Ascending aorta (tissue), 2 donors: ENCODE measurements at regions not wholly inside any gene's neighbourhood (a gene's known extent, or its start where the extent isn't known, plus 50 kb on each side); places are given as distances from the start of the nearest gene placed in this dataset.

ENCODE experiments used
- DNase-seq, 2 donors: peaks; one replicate each; pipeline ENCODE4 v3.0.0-alpha.2; 2019; ENCODE audit warnings: low spot score in 2 of 2
- H3K27ac ChIP-seq, 2 donors: fragments of 200-600 bp; sonication (generic); one replicate each; pipeline ENCODE4 v1.5.1; 2016 to 2017; ENCODE audit warnings: mild to moderate bottlenecking in 1 of 2
- H3K27me3 ChIP-seq: fragments of 200-600 bp; sonication (generic); one replicate; pipeline ENCODE4 v1.5.1; 2017
- H3K36me3 ChIP-seq, 2 donors: fragments of 200-600 bp; sonication (generic); one replicate each; pipeline ENCODE4 v1.5.1; 2016
- H3K4me1 ChIP-seq, 2 donors: fragments of 200-600 bp; sonication (generic); one replicate each; pipeline ENCODE4 v1.5.1; 2016 to 2017; ENCODE audit warnings: mild to moderate bottlenecking in 1 of 2
- H3K4me3 ChIP-seq, 2 donors: fragments of 200-600 bp; sonication (generic); one replicate each; pipeline ENCODE4 v1.5.1; 2016 to 2017; ENCODE audit warnings: mild to moderate bottlenecking in 1 of 2
- H3K9me3 ChIP-seq, 2 donors: fragments of 200-600 bp; sonication (generic); one replicate each; pipeline ENCODE4 v1.5.1; 2016
- intact Hi-C: fragments of 100-400 bp; cut with DNase I; formaldehyde crosslinking; loops from one replicate; pipeline ENCODE4 v1.15.1; 2023
- TF ChIP-seq, protein P1 (sequence below), 3 experiments: fragments of 200-600 bp in 2 of 3; fragments of 450-650 bp in 1 of 3; sonication (generic) in 2 of 3; IDR thresholded peaks; one replicate each; pipeline ENCODE4 v1.5.1; 2016 to 2019; ENCODE audit warnings: antibody characterized with exemption in 3 of 3, mild to moderate bottlenecking in 1 of 3, moderate library complexity in 1 of 3

DNA sequence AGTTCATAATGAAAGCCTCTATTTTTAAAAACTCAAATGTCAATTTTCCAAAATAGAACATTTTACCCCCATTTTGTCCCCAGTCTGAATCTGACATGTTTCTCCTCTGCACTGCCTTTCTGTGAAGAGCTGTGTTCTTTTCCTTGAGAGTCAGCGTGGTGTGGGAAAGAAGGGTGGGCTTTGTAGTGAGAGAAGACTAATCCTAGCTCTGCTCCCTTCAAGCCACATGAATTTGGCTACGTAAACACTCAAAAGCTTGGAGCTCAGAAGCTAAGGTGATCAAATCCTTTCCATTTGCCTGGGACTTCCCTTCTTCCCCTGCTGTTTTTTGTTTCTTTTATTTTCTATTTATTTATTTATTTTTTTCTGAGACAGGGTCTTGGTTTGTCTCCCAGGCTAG is 598.5 kb downstream of the TLR4 start:
- no peak for DNase-seq
- Histone ChIP-seq H3K27ac (no peak overlapping the region), H3K4me1 (no peaks in the 10 kb centered on the region), H3K4me3 (no peak overlapping the region), H3K36me3 (no peaks in the 10 kb centered on the region), H3K27me3 (no peaks in the 10 kb centered on the region), H3K9me3 (no peaks in the 10 kb centered on the region)
- intact Hi-C loops = no loop called here
- TF ChIP-seq, protein P1, sequence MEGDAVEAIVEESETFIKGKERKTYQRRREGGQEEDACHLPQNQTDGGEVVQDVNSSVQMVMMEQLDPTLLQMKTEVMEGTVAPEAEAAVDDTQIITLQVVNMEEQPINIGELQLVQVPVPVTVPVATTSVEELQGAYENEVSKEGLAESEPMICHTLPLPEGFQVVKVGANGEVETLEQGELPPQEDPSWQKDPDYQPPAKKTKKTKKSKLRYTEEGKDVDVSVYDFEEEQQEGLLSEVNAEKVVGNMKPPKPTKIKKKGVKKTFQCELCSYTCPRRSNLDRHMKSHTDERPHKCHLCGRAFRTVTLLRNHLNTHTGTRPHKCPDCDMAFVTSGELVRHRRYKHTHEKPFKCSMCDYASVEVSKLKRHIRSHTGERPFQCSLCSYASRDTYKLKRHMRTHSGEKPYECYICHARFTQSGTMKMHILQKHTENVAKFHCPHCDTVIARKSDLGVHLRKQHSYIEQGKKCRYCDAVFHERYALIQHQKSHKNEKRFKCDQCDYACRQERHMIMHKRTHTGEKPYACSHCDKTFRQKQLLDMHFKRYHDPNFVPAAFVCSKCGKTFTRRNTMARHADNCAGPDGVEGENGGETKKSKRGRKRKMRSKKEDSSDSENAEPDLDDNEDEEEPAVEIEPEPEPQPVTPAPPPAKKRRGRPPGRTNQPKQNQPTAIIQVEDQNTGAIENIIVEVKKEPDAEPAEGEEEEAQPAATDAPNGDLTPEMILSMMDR (IDR thresholded peaks at IDR 0.05) = no peak

DNA sequence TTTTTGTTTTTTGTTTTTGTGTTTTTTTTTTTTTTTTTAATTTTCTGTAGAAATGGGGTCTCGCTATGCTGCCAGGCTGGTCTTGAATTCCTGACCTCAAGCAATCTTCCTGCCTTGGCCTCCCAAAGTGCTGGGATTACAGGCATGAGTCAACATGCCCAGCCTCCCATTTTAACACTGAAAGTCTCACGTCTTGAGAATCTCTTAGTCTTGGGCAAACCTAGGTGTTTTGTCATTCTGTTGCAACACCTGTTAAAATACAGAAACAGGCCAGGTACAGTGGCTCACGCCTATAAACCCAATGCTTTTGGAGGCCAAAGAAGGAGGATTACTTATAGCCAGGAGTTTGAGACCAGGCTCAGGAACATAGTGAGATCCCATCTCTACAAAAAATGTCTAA is 599.0 kb downstream of the TLR4 start:
- Histone ChIP-seq H3K4me1 (no peaks in the 10 kb centered on the region), H3K27me3 (no peaks in the 10 kb centered on the region), H3K9me3 (no peaks in the 10 kb centered on the region), H3K36me3 (no peaks in the 10 kb centered on the region), H3K27ac (no peak overlapping the region), H3K4me3 (no peak overlapping the region)
- no peak for DNase-seq
- intact Hi-C loops = no loop called here
- TF ChIP-seq, protein P1 (IDR thresholded peaks at IDR 0.05) = no peak

DNA sequence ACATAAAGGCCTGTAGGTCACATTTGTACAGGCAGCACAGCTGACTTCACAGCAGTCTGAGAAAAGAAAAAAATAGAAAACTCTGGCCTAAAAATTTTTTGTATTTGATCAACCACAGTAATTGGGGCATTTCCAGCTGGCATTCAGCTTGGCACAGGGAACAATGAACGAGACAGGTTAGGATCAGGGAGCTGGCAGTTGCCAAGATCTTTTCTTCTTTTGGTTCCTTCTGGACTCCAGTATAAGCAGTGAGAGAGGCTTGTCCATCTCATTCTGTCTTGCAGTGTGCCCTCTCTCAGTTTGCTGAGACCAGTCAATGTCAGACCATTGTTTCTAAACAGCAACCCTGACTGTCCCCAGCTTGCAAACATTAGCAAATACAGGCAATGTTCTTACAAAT is 601.1 kb downstream of the TLR4 start:
- Histone ChIP-seq H3K27ac (no peak overlapping the region), H3K27me3 (no peaks in the 10 kb centered on the region), H3K4me1 (no peaks in the 10 kb centered on the region), H3K4me3 (no peak overlapping the region), H3K36me3 (no peaks in the 10 kb centered on the region), H3K9me3 (no peaks in the 10 kb centered on the region)
- DNase-seq = no peak
- intact Hi-C loops = no loop called here
- TF ChIP-seq, protein P1 (IDR thresholded peaks at IDR 0.05) = no peak

DNA sequence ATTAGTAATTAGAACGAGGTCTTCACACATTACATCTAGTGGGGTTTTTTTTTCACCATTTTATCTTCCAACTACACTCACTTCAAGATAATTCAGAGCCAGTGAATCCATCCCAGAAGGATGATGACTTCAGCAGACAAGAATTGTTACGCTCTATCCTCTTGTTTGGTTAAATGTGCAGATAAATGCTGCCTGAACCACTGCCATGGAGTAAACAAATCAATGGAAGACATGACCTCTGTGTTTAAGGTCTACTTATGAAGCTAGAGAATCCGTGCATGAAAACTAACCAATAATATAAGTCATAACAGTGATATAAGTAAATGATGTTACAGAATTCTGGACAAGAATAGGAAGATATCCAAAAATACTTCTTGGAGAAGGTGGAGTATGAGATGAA is 602.6 kb downstream of the TLR4 start:
- Histone ChIP-seq H3K4me1 (no peaks in the 10 kb centered on the region), H3K27me3 (no peaks in the 10 kb centered on the region), H3K27ac (no peak overlapping the region), H3K36me3 (no peaks in the 10 kb centered on the region), H3K9me3 (no peaks in the 10 kb centered on the region), H3K4me3 (no peak overlapping the region)
- no peak for DNase-seq
- TF ChIP-seq, protein P1 (IDR thresholded peaks at IDR 0.05) = no peak
- intact Hi-C loops = no loop called here

DNA sequence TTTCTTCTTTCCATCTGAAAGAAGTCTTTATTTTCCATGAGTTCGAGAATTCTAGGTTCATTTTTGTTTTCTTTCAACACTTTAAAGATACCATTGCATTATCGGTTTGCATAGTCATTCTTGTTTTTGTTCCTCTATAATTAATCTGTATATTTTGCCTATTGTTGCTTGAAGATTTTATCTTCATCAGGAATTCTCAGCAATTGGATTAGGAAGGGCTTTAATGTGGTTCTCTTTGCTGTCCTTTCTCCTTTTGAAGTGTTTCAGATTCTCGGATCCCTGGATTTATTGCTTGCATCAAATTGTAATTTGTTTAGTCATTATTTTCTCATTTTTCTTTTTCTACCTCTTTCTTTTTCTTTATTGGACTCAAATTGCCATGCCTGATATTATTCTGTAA is 609.8 kb downstream of the TLR4 start:
- Histone ChIP-seq H3K4me3 (no peak overlapping the region), H3K4me1 (no peaks in the 10 kb centered on the region), H3K36me3 (no peaks in the 10 kb centered on the region), H3K9me3 (no peaks in the 10 kb centered on the region), H3K27ac (no peak overlapping the region), H3K27me3 (no peaks in the 10 kb centered on the region)
- DNase-seq = no peak
- TF ChIP-seq, protein P1 (IDR thresholded peaks at IDR 0.05) = no peak
- intact Hi-C loops = no loop called here

DNA sequence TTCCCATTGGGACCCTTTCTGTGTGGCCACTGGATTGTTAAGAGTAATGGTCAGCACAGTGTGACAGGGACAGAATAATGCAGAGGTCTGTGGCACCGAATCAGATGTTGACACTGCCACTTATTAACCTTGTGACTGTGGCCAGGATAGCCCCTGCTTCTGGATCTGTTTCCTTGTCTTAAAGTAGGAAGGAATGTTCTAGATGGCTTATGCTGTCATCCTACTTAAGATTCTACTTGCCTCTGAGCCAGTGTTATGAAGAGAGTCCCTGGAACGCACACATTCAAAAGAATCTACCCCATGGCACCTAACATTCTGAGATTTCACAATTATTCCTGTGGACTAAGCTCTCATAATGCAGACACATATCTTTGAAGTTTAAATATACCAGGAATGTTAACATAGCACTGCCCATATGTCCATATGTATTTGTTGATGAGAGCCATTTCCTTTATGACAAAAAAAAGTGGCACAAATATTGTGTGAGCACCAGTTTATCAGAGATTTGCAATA is 612.7 kb downstream of the TLR4 start:
- Histone ChIP-seq H3K4me1 (no peaks in the 10 kb centered on the region), H3K27ac (no peak overlapping the region), H3K4me3 (no peak overlapping the region), H3K9me3 (no peaks in the 10 kb centered on the region), H3K27me3 (no peaks in the 10 kb centered on the region), H3K36me3 (no peaks in the 10 kb centered on the region)
- DNase-seq = no peak
- TF ChIP-seq, protein P1 (IDR thresholded peaks at IDR 0.05) = no peak
- intact Hi-C loops = no loop called here
